ENCODE measurements at regions not wholly inside any gene's neighbourhood (a gene's known extent, or its start where the extent isn't known, plus 50 kb on each side); places are given as distances from the start of the nearest gene placed in this dataset.

DNA sequence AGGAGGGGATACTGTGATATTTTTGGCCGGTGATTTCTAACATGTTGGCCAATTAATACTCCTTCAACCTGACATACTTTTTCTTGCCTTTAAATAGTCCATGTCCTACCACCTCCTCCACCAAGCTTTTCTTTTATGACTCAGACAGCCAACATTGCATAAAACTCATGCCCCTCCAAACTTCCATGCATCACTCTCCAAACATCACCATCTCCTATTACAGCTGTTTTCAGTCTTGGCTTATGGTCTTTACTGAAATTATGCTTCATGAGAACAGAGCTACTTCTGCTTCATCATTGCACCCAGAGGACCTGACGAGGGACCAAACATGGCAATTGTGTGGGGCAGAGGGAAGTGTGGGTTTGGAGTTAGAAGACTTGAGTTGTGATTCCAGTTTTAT, 305.4 kb downstream of the LPIN1 start:
- no peak overlapping the region for H3K27ac ChIP-seq
- TF ChIP-seq, protein P1, sequence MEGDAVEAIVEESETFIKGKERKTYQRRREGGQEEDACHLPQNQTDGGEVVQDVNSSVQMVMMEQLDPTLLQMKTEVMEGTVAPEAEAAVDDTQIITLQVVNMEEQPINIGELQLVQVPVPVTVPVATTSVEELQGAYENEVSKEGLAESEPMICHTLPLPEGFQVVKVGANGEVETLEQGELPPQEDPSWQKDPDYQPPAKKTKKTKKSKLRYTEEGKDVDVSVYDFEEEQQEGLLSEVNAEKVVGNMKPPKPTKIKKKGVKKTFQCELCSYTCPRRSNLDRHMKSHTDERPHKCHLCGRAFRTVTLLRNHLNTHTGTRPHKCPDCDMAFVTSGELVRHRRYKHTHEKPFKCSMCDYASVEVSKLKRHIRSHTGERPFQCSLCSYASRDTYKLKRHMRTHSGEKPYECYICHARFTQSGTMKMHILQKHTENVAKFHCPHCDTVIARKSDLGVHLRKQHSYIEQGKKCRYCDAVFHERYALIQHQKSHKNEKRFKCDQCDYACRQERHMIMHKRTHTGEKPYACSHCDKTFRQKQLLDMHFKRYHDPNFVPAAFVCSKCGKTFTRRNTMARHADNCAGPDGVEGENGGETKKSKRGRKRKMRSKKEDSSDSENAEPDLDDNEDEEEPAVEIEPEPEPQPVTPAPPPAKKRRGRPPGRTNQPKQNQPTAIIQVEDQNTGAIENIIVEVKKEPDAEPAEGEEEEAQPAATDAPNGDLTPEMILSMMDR (conservative IDR thresholded peaks at IDR 0.05), result no peak

DNA sequence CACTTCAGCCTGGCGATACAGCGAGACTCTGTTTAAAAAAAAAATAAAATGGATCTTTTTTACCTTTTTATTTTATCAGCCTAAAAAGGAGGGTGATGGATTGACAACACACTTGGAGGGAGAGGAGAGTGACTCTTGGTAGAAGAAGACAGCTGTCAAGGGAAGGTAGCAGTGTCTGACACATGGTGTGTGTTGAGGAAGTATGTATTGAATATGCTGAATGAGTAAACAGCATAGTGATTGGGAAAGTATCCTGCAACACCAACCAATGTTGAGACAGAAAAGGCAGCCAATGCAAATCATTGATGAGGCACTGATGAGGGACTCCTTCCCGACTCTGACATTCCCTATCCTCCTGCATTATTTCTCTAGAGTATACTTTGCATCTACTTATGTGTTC, 306.4 kb downstream of the LPIN1 start:
- no peak overlapping the region for H3K27ac ChIP-seq
- TF ChIP-seq, protein P1 (conservative IDR thresholded peaks at IDR 0.05), result no peak

DNA sequence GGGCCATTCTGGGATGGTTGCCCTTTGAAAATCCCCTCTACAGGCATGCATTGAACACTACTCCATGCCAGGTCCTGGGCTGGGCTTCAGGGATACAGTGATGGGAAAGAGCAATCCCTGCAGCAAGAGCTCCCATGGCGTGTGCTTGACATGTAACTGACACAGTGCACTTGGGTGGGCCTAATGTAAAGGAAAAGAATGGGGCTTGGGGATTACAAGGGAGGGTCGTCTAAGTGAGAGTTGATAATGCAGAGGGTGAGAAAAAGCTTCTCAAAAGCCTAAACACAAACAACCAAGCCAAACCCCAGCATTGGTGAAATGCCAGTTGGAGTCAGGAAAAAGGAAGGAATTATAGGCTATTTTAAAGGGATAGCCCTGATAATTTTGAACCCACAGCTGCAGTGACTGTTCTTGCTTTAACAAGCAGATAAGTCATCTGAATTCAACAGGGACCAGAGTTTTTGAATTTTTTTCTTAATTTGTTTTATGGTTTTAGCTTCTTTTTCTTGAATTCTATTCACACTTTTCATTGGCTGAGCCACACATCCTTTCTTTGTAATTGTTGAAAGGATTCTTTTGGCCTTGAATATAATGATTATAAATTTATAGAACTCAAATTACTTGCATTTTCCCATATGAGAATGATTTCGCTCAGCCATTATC, 308.7 kb downstream of the LPIN1 start:
- H3K27ac ChIP-seq, result no peak overlapping the region
- TF ChIP-seq, protein P1 (conservative IDR thresholded peaks at IDR 0.05), result no peak

DNA sequence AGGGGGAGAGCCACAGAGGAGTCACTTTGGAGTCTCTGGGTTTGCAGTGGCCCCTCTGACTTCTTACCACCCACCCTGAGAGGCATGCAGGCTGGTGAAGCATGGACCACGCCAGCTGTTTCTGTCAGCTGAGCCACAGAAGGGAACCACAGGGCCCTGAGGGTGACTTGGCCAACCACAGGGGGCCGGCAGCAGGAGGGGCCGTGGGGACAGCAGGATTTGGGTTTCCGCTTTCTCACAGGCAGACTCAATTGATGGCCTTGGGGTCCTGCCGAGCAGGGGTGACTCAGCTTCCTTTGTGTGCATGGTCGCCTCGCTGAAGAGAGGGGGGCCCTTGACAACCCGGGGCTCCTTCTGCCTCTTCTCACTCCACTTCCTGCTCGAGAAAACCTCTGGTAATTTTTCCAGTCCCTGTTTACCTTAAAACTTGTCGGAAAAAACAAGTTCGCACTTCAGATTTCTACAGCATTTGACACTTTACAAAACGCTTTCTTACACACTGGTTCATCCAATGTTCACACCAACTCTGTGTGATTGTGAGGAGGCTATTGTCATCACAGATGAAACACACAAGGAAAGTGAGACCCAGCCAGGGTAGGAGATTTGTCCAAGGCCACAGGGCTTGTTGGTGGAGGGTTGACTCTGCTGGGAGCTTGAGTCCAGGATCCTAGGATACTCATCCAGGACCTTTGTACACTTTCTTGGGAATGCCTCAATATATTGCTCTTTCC, 311.2 kb downstream of the LPIN1 start:
- H3K27ac ChIP-seq, result no peak overlapping the region
- TF ChIP-seq, protein P1 (conservative IDR thresholded peaks at IDR 0.05), result no peak

DNA sequence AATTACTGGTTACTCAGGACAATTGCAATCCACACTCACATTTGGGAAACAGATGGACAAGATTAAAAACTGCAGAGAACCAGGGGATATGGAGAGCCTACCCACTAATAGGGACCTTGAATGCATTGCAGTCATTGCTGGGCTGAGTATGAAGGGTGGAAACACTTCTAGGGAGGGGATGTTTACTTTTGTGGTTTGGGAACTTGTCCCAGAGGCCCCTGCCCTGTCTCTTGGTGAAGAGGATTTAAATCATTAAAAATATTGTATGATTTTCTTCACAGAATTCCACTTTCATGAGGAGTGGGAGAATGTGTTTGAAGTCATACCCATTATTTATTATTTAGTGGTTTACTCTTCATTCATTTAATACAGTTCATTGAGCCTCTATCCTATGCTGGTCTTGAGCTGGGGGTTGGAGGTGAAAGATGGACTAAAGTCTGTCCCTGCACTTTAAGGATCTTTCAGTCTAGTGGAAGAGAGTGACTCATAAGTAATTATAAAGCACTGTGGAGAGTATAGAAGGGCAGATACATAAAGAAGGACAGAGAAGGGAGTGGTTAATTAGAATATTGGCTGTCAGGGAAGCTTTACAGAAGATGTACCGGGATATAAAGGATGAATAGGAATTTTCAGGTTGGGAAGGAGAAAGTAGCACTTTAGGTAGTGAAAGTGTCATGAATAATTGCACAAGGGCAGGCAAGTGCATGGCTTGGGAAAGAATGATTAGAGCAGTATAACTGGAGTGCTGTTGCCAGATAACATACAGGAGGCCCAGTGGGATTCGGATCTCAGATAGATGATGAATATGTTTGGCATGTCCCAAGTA, 313.4 kb downstream of the LPIN1 start:
- no peak overlapping the region for H3K27ac ChIP-seq
- TF ChIP-seq, protein P1 (conservative IDR thresholded peaks at IDR 0.05), result no peak

DNA sequence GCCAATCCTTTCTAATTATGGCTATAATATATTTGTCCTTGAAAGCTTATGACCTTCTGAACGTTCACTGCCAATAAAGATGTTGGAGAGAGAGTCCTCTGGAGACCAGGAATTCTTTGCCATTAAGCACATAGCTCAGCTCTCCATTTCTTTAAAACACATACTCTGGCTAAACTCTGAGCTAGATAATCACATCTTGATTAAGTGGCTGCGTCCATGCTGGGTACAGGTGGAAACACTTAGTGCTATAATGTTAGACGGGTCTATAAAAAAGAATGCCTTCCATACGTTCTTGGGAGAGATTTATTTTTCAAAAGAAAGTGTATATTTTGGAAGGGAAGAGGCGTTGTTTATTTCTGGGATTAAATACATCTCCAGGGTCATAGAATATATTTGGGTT, 314.5 kb downstream of the LPIN1 start:
- TF ChIP-seq, protein P1 (conservative IDR thresholded peaks at IDR 0.05), result no peak
- peak overlapping the region; percentile 72 for H3K27ac ChIP-seq
